HG02885 (cell line): ENCODE measurements at regions not wholly inside any gene's neighbourhood (a gene's known extent, or its start where the extent isn't known, plus 50 kb on each side); places are given as distances from the start of the nearest gene placed in this dataset.

Experiments
- ATAC-seq: cut with Tn5 transposase; IDR thresholded peaks from one replicate; pipeline ENCODE4 v1.9.1; 2021; ENCODE audit warnings: mild to moderate bottlenecking; ENCODE audit not compliant: unreplicated experiment, poor library complexity

GRCh38 chr5:76030343-76030742 lies 52.8 kb upstream of the SV2C start:
- ATAC-seq, result no peak

GRCh38 chr5:76029739-76030138 lies 53.4 kb upstream of the SV2C start:
- no peak for ATAC-seq

- no peak for ATAC-seq
Measured at GRCh38 chr5:76025790-76026189, 57.4 kb upstream of the SV2C start.

- ATAC-seq, result no peak
Measured at GRCh38 chr5:76025069-76025468, 58.1 kb upstream of the SV2C start.

- ATAC-seq, result no peak
Measured at GRCh38 chr5:76022611-76023010, 60.6 kb upstream of the SV2C start.

- no peak for ATAC-seq
Measured at GRCh38 chr5:76021936-76022584, 61.1 kb upstream of the SV2C start.

GRCh38 chr5:76016258-76016657 lies 66.9 kb upstream of the SV2C start:
- no peak for ATAC-seq

GRCh38 chr5:76014005-76014404 lies 69.2 kb upstream of the SV2C start:
- ATAC-seq, result no peak

- no peak for ATAC-seq
Measured at GRCh38 chr5:76007904-76008303, 75.3 kb upstream of the SV2C start.

- no peak for ATAC-seq
Measured at GRCh38 chr5:76000582-76000981, 82.6 kb upstream of the SV2C start.

- ATAC-seq, result no peak
Measured at GRCh38 chr5:75993643-75994520, 89.3 kb upstream of the SV2C start.

GRCh38 chr5:75993183-75993582 lies 90.0 kb upstream of the SV2C start:
- ATAC-seq, result peak; percentile 63

GRCh38 chr5:75992753-75993152 lies 90.4 kb upstream of the SV2C start:
- ATAC-seq, result peak; percentile 59

GRCh38 chr5:75985077-75985476 lies 98.1 kb upstream of the SV2C start:
- no peak for ATAC-seq

- no peak for ATAC-seq
Measured at GRCh38 chr5:75975496-75975895, 107.7 kb upstream of the SV2C start.

- no peak for ATAC-seq
Measured at GRCh38 chr5:75965292-75965691, 117.9 kb upstream of the SV2C start.

- peak; percentile 88 for ATAC-seq
Measured at GRCh38 chr5:75964008-75964407, 119.2 kb upstream of the SV2C start.

- ATAC-seq, result no peak
Measured at GRCh38 chr5:75963554-75963953, 119.6 kb upstream of the SV2C start.

- no peak for ATAC-seq
Measured at GRCh38 chr5:75961818-75962217, 121.4 kb upstream of the SV2C start.

GRCh38 chr5:75960129-75960528 lies 123.1 kb upstream of the SV2C start:
- ATAC-seq, result no peak

- ATAC-seq, result no peak
Measured at GRCh38 chr5:75952963-75953362, 130.2 kb upstream of the SV2C start.

- ATAC-seq, result no peak
Measured at GRCh38 chr5:75952291-75952690, 130.9 kb upstream of the SV2C start.
